ENCODE measurements at regions not wholly inside any gene's neighbourhood (a gene's known extent, or its start where the extent isn't known, plus 50 kb on each side); places are given as distances from the start of the nearest gene placed in this dataset.

DNA sequence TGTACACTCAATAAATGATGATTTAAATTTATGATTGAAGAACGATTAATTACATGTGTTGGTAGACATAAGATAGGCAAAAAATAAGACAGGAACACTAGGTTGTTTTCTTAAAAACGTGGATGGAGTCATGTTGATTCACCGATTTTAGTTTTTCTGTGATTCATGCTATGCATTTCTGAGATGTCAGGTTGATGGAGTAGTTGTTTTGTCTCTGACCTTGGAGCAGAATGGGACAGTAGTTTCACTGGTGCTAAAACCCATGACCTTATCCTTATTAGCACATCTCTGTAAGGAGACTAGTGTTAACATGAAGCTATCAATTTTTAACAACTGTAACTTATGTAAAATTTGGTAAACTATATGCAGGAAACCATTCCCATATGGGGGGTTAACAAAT lies 611.6 kb upstream of the FZD8 start:
- H3K4me3 Mint-ChIP-seq, result no peak overlapping the region
- POLR2A ChIA-PET, result no interaction called here
- H3K36me3 Mint-ChIP-seq (ENCODE audit: low read depth), result no peaks in the 10 kb centered on the region
- H3K4me1 Mint-ChIP-seq, result no peaks in the 10 kb centered on the region
- H3K27me3 Mint-ChIP-seq, result no peaks in the 10 kb centered on the region
- H3K9me3 Mint-ChIP-seq, result no peaks in the 10 kb centered on the region
- CTCF ChIA-PET, result no interaction called here
- H3K27ac Mint-ChIP-seq, result no peak overlapping the region
- no peak for DNase-seq

DNA sequence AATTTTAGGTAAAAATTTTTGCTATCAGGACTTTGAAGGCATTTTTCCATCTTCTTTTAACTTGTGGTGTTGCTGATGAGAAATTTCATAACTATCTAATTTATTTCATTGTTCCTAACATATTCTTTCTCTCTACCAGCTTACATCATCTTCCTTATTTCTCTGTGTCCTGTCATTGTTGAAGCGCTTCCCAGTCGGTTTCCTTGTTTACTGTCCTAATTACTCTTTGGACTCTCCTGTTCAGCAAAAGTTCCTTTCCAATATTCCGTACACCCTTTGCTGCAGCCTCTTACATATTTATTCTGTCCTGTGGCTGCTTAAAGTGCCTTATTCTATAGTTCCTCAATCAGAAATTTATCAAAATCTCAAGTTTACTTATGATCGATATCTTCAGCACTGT lies 609.0 kb upstream of the FZD8 start:
- H3K36me3 Mint-ChIP-seq (ENCODE audit: low read depth), result no peaks in the 10 kb centered on the region
- no peak overlapping the region for H3K27ac Mint-ChIP-seq
- no peaks in the 10 kb centered on the region for H3K4me1 Mint-ChIP-seq
- ChIA-PET CTCF (no interaction called here), POLR2A (no interaction called here)
- H3K9me3 Mint-ChIP-seq, result no peaks in the 10 kb centered on the region
- DNase-seq, result no peak
- no peaks in the 10 kb centered on the region for H3K27me3 Mint-ChIP-seq
- no peak overlapping the region for H3K4me3 Mint-ChIP-seq

DNA sequence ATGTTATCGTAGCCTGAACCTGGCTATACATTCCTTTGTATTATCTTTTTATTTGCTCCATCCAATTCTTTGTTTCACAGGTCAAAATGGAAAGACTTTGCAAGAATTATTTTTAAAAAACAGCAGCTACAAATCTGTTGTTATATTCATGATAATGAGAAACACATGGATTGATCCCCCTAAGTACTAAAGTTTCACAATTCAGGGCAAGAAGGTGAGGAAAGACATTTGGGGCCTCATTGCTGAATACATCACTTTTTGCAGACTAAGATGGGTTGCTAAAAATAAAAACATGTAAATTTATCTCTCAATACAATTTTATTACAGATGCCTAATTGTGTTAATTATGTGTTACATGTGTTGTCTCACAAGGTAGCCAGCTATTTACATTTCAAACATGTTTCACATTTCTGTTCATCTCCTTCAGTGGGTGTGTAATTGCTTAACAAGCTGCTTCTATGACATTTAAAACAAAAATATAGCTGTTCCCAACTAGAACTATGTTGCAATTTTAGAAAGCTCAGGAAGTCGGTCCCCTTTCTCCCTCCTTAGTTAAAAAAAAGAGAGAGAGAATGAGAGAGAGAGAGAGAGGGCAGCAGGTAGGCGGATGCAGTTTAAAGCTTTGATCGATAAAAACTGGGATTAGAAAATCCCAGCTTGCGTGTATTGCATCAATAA lies 606.3 kb upstream of the FZD8 start:
- H3K9me3 Mint-ChIP-seq, result peaks cover 4% of the 10 kb centered on the region
- no peak overlapping the region for H3K27ac Mint-ChIP-seq
- H3K36me3 Mint-ChIP-seq (ENCODE audit: low read depth), result no peaks in the 10 kb centered on the region
- H3K27me3 Mint-ChIP-seq, result no peaks in the 10 kb centered on the region
- no peaks in the 10 kb centered on the region for H3K4me1 Mint-ChIP-seq
- DNase-seq, result no peak
- CTCF ChIA-PET, result interaction anchor here (0.6 kb wide), 1 partner anchor 287 kb away, joined by 3 read pairs; no protein-coding TSS in a partner anchor
- POLR2A ChIA-PET, result interaction anchor here (0.6 kb wide), 1 partner anchor 507 kb away, joined by 3 read pairs; no protein-coding TSS in a partner anchor
- no peak overlapping the region for H3K4me3 Mint-ChIP-seq

GRCh38 chr10:36247478-36247877 lies 605.4 kb upstream of the FZD8 start:
- Mint-ChIP-seq H3K4me1 (no peaks in the 10 kb centered on the region), H3K27me3 (no peaks in the 10 kb centered on the region), H3K27ac (no peak overlapping the region), H3K36me3 (ENCODE audit: low read depth) (no peaks in the 10 kb centered on the region), H3K9me3 (peaks cover 8% of the 10 kb centered on the region), H3K4me3 (no peak overlapping the region)
- no peak for DNase-seq
- ChIA-PET CTCF (no interaction called here), POLR2A (no interaction called here)

GRCh38 chr10:36236931-36237330 lies 594.8 kb upstream of the FZD8 start:
- Mint-ChIP-seq H3K9me3 (peaks cover 10% of the 10 kb centered on the region), H3K27ac (no peak overlapping the region), H3K4me1 (no peaks in the 10 kb centered on the region), H3K36me3 (ENCODE audit: low read depth) (no peaks in the 10 kb centered on the region), H3K27me3 (no peaks in the 10 kb centered on the region), H3K4me3 (no peak overlapping the region)
- ChIA-PET POLR2A (no interaction called here), CTCF (no interaction called here)
- DNase-seq, result no peak

DNA sequence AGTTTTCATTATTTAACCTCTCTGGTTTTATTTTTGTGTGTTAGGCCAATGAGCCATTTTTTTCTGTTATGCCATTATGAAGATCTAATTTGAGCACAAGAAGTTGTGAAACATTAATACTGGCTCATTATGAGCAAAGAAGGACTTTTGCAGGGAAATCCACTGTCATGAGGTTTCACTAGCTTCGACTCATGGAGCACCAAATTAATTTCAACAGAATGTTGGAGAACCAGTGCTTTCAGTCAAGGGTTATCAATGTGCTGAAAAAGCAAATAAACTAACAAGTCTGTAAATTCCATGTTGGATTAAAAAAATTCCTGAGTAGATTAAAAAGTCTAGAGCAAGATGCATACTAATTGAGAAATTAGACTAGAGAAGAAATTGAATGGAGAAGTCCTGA lies 594.2 kb upstream of the FZD8 start:
- Mint-ChIP-seq H3K4me3 (no peak overlapping the region), H3K36me3 (ENCODE audit: low read depth) (no peaks in the 10 kb centered on the region), H3K27me3 (no peaks in the 10 kb centered on the region), H3K27ac (no peak overlapping the region), H3K9me3 (peaks cover 7% of the 10 kb centered on the region), H3K4me1 (no peaks in the 10 kb centered on the region)
- CTCF ChIA-PET, result interaction anchor here (0.6 kb wide), 1 partner anchor 25 kb away, joined by 3 read pairs; no protein-coding TSS in a partner anchor
- no peak for DNase-seq
- POLR2A ChIA-PET, result no interaction called here

GRCh38 chr10:36232935-36233334 lies 590.8 kb upstream of the FZD8 start:
- H3K9me3 Mint-ChIP-seq, result no peaks in the 10 kb centered on the region
- no peak overlapping the region for H3K4me3 Mint-ChIP-seq
- ChIA-PET POLR2A (no interaction called here), CTCF (no interaction called here)
- no peaks in the 10 kb centered on the region for H3K27me3 Mint-ChIP-seq
- H3K4me1 Mint-ChIP-seq, result no peaks in the 10 kb centered on the region
- DNase-seq, result no peak
- no peak overlapping the region for H3K27ac Mint-ChIP-seq
- H3K36me3 Mint-ChIP-seq (ENCODE audit: low read depth), result no peaks in the 10 kb centered on the region

GRCh38 chr10:36224431-36224985 lies 582.4 kb upstream of the FZD8 start:
- no peaks in the 10 kb centered on the region for H3K4me1 Mint-ChIP-seq
- no peaks in the 10 kb centered on the region for H3K36me3 Mint-ChIP-seq (ENCODE audit: low read depth)
- no peak for DNase-seq
- POLR2A ChIA-PET, result no interaction called here
- peaks cover 2% of the 10 kb centered on the region for H3K9me3 Mint-ChIP-seq
- no peak overlapping the region for H3K27ac Mint-ChIP-seq
- no peak overlapping the region for H3K4me3 Mint-ChIP-seq
- CTCF ChIA-PET, result no interaction called here
- no peaks in the 10 kb centered on the region for H3K27me3 Mint-ChIP-seq

DNA sequence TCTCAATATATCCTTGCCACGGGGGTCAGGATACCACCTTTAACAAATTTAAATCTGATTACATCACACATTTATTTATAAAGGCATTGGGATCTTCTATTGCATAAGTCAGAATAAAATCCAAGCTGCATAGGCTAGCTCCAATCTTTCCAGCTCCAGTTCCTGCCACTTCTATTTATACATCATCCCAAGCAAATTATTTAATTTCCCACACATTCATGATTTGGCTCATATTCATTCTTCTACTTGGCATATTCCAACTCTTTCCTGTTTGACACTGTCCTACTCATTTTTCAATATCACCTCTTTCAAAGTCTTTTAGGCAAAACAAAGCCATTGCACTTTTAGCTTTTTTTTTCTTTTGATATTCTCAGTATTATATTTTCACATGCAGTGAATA lies 579.0 kb upstream of the FZD8 start:
- peaks cover 3% of the 10 kb centered on the region for H3K9me3 Mint-ChIP-seq
- no peak overlapping the region for H3K4me3 Mint-ChIP-seq
- no peaks in the 10 kb centered on the region for H3K36me3 Mint-ChIP-seq (ENCODE audit: low read depth)
- no peak for DNase-seq
- CTCF ChIA-PET, result no interaction called here
- H3K27me3 Mint-ChIP-seq, result no peaks in the 10 kb centered on the region
- H3K27ac Mint-ChIP-seq, result no peak overlapping the region
- no peaks in the 10 kb centered on the region for H3K4me1 Mint-ChIP-seq
- POLR2A ChIA-PET, result no interaction called here

DNA sequence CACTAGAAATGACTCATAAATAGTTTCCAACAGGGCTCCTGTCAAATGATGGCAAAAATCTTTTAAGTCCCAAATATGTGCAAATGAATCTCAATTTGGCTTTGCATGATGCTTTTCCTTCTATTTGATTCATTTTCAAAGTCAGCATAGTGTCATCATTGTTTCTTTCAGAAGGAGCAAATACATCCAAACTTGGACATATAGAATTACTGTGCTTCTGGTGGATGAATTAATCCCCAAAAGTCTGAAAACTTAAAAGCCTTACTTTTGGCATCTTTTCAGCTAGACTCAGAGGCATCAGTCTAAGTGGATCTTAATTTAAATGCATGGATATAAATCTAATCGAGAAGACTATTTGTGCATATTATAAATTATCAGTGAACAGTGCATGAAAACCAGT lies 578.1 kb upstream of the FZD8 start:
- CTCF ChIA-PET, result no interaction called here
- DNase-seq, result no peak
- Mint-ChIP-seq H3K4me1 (no peaks in the 10 kb centered on the region), H3K36me3 (ENCODE audit: low read depth) (no peaks in the 10 kb centered on the region), H3K4me3 (no peak overlapping the region), H3K27me3 (no peaks in the 10 kb centered on the region), H3K27ac (no peak overlapping the region), H3K9me3 (peaks cover 3% of the 10 kb centered on the region)
- POLR2A ChIA-PET, result no interaction called here

DNA sequence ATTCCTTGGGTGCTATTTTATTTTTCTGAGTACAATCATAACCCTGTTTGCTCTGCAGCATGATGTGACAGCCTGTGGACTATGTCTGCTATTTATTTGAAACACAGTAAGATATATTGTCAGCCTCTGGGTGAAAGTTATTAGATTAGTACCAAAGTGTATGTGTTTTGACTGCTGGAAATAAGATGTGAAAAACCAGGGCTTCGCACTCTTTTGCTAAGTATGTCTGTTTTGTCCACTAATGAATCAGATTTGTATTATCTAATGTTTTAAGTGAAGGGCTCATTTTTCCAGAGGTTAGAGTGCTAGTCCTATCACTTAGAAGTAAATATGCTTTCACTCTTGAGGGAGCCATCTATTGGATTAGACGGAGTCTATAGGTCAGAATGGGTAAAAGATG lies 569.8 kb upstream of the FZD8 start:
- Mint-ChIP-seq H3K4me3 (no peak overlapping the region), H3K4me1 (no peaks in the 10 kb centered on the region), H3K27me3 (no peaks in the 10 kb centered on the region), H3K9me3 (peaks cover 2% of the 10 kb centered on the region), H3K27ac (no peak overlapping the region), H3K36me3 (ENCODE audit: low read depth) (no peaks in the 10 kb centered on the region)
- ChIA-PET CTCF (no interaction called here), POLR2A (no interaction called here)
- DNase-seq, result no peak

- H3K36me3 Mint-ChIP-seq (ENCODE audit: low read depth), result no peaks in the 10 kb centered on the region
- no peak overlapping the region for H3K27ac Mint-ChIP-seq
- H3K4me1 Mint-ChIP-seq, result no peaks in the 10 kb centered on the region
- DNase-seq, result no peak
- no peak overlapping the region for H3K4me3 Mint-ChIP-seq
- no peaks in the 10 kb centered on the region for H3K27me3 Mint-ChIP-seq
- POLR2A ChIA-PET, result no interaction called here
- CTCF ChIA-PET, result no interaction called here
- H3K9me3 Mint-ChIP-seq, result peaks cover 7% of the 10 kb centered on the region
These were observed 567.4 kb upstream of the FZD8 start for GRCh38 chr10:36209480-36209879.

DNA sequence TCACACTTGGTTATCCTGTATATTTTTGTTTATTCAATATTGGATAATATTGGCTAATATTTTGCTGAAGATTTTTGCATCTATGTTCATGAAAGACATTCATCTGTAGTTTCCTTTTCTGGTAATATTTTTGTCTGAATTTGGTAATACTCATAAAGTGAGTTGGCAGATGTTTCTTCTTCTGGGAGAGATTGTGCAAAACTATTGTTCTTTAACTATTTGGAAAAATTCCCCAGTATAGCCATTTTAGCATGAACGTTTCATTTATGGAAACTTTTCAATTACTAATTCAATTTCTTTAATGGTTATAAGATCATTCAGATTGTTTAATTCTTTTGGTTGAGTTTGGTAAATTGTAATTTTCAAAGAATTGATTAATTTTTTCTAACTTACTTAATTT lies 560.8 kb upstream of the FZD8 start:
- no peak for DNase-seq
- H3K36me3 Mint-ChIP-seq (ENCODE audit: low read depth), result no peaks in the 10 kb centered on the region
- H3K27me3 Mint-ChIP-seq, result no peaks in the 10 kb centered on the region
- no peak overlapping the region for H3K4me3 Mint-ChIP-seq
- H3K4me1 Mint-ChIP-seq, result no peaks in the 10 kb centered on the region
- POLR2A ChIA-PET, result no interaction called here
- peaks cover 8% of the 10 kb centered on the region for H3K9me3 Mint-ChIP-seq
- H3K27ac Mint-ChIP-seq, result no peak overlapping the region
- CTCF ChIA-PET, result no interaction called here

- ChIA-PET POLR2A (no interaction called here), CTCF (no interaction called here)
- H3K9me3 Mint-ChIP-seq, result peaks cover 5% of the 10 kb centered on the region
- no peak for DNase-seq
- H3K27me3 Mint-ChIP-seq, result no peaks in the 10 kb centered on the region
- no peaks in the 10 kb centered on the region for H3K4me1 Mint-ChIP-seq
- no peaks in the 10 kb centered on the region for H3K36me3 Mint-ChIP-seq (ENCODE audit: low read depth)
- no peak overlapping the region for H3K4me3 Mint-ChIP-seq
- no peak overlapping the region for H3K27ac Mint-ChIP-seq
These were observed 558.5 kb upstream of the FZD8 start for GRCh38 chr10:36200577-36200976.

Measured in activated CD4-positive, alpha-beta T cell treated with anti-CD3 and anti-CD28 coated beads, Interleukin-2, amount 10 ng/mL, durations not matched to agents 7 days and 5 days (primary cell).